ENCODE measurements at regions not wholly inside any gene's neighbourhood (a gene's known extent, or its start where the extent isn't known, plus 50 kb on each side); places are given as distances from the start of the nearest gene placed in this dataset.

- no peaks in the 10 kb centered on the region for H3K9me3 ChIP-seq (ENCODE audit: control insufficient read depth, low read length)
Measured at GRCh38 chr1:199553104-199553503, 474.4 kb upstream of the NR5A2 start.

DNA sequence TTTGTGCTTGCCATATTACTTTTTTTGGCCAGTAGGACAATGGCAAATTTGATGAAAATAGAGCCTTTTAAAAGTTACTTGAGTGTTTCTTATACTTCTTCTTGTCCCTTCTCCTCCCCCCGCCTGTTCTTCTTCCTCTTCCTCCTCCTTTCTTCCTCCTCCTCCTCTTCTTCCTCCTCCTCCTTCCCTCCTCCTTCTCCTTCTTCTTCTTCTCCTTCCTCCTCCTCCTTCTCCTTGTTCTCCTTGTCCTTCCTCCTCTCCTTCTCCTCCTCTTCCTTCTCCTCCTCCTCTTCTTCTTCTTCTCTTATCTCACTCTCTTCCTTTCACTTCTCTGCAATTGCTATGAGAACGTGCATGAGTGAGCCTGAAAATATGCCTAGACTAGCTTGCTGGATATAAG lies 466.2 kb upstream of the NR5A2 start:
- Histone ChIP-seq H2BK15ac (ENCODE audit: low read depth, poor library complexity, severe bottlenecking) (no peak overlapping the region), H2AK5ac (ENCODE audit: low read length, severe bottlenecking) (no peak overlapping the region), H3K23ac (ENCODE audit: low read length in 2 of 2) (no peak overlapping the region), H3K27me3 (ENCODE audit: control insufficient read depth in 1 of 2, insufficient read depth in 1 of 2, low read length in 2 of 2) (no peaks in the 10 kb centered on the region), H4K91ac (ENCODE audit: low read length) (no peak overlapping the region), H2BK12ac (ENCODE audit: low read length in 2 of 2) (no peak overlapping the region), H3K4ac (ENCODE audit: low read depth in 1 of 2, low read length in 2 of 2) (no peak overlapping the region), H3K4me1 (ENCODE audit: control insufficient read depth, insufficient read depth, low read depth, low read length) (no peaks in the 10 kb centered on the region), H3K18ac (ENCODE audit: low read depth in 1 of 2, low read length in 2 of 2) (no peak overlapping the region), H3K9me3 (ENCODE audit: control insufficient read depth, low read length) (no peaks in the 10 kb centered on the region), H3K14ac (ENCODE audit: low read length in 2 of 2) (no peak overlapping the region), H3K9ac (ENCODE audit: low read length) (no peak overlapping the region), H3K36me3 (ENCODE audit: control insufficient read depth in 1 of 2, insufficient read depth in 2 of 2, low read depth in 1 of 2, low read length in 2 of 2) (no peaks in the 10 kb centered on the region), H4K8ac (ENCODE audit: low read length) (no peak overlapping the region), H3K27ac (ENCODE audit: low read length, poor library complexity, severe bottlenecking) (no peak overlapping the region), H3K79me1 (replicated peaks; ENCODE audit: low read length, poor library complexity, severe bottlenecking) (no peaks in the 10 kb centered on the region), H2AFZ (ENCODE audit: low read depth, low read length) (no peak overlapping the region), H2BK120ac (ENCODE audit: low read depth, low read length) (no peak overlapping the region), H3K4me3 (ENCODE audit: insufficient read depth in 1 of 2, low read depth in 1 of 2, low read length in 2 of 2) (no peak overlapping the region), H2BK5ac (ENCODE audit: low read depth, low read length, poor library complexity, severe bottlenecking) (no peak overlapping the region), H3K4me2 (ENCODE audit: low read length, poor library complexity, severe bottlenecking) (no peak overlapping the region)
- whole genome bisulfite sequencing, result 45% methylated on average over 2 of the region's 2 CpGs
- DNase-seq, result no peak

More at GRCh38 chr1:199553104-199553503, 474.4 kb upstream of the NR5A2 start:
- Histone ChIP-seq H2BK12ac (ENCODE audit: low read length in 2 of 2) (no peak overlapping the region), H3K4me1 (ENCODE audit: control insufficient read depth, insufficient read depth, low read depth, low read length) (no peaks in the 10 kb centered on the region), H2BK5ac (ENCODE audit: low read depth, low read length, poor library complexity, severe bottlenecking) (no peak overlapping the region), H2AFZ (ENCODE audit: low read depth, low read length) (no peak overlapping the region), H2BK120ac (ENCODE audit: low read depth, low read length) (no peak overlapping the region), H3K79me1 (replicated peaks; ENCODE audit: low read length, poor library complexity, severe bottlenecking) (no peaks in the 10 kb centered on the region), H3K4me3 (ENCODE audit: insufficient read depth in 1 of 2, low read depth in 1 of 2, low read length in 2 of 2) (no peak overlapping the region), H2AK5ac (ENCODE audit: low read length, severe bottlenecking) (no peak overlapping the region), H4K91ac (ENCODE audit: low read length) (no peak overlapping the region), H3K4me2 (ENCODE audit: low read length, poor library complexity, severe bottlenecking) (no peak overlapping the region), H3K9ac (ENCODE audit: low read length) (no peak overlapping the region), H3K4ac (ENCODE audit: low read depth in 1 of 2, low read length in 2 of 2) (no peak overlapping the region), H3K27me3 (ENCODE audit: control insufficient read depth in 1 of 2, insufficient read depth in 1 of 2, low read length in 2 of 2) (no peaks in the 10 kb centered on the region), H2BK15ac (ENCODE audit: low read depth, poor library complexity, severe bottlenecking) (no peak overlapping the region), H3K23ac (ENCODE audit: low read length in 2 of 2) (no peak overlapping the region), H3K27ac (ENCODE audit: low read length, poor library complexity, severe bottlenecking) (no peak overlapping the region), H4K8ac (ENCODE audit: low read length) (no peak overlapping the region), H3K14ac (ENCODE audit: low read length in 2 of 2) (no peak overlapping the region), H3K36me3 (ENCODE audit: control insufficient read depth in 1 of 2, insufficient read depth in 2 of 2, low read depth in 1 of 2, low read length in 2 of 2) (no peaks in the 10 kb centered on the region), H3K18ac (ENCODE audit: low read depth in 1 of 2, low read length in 2 of 2) (no peak overlapping the region)
- DNase-seq, result no peak
- no CpG with 5 or more reads among the region's 1 CpG for WGBS

GRCh38 chr1:199573047-199573446 lies 454.5 kb upstream of the NR5A2 start:
- Histone ChIP-seq H2BK5ac (ENCODE audit: low read depth, low read length, poor library complexity, severe bottlenecking) (no peak overlapping the region), H2BK12ac (ENCODE audit: low read length in 2 of 2) (no peak overlapping the region), H4K91ac (ENCODE audit: low read length) (no peak overlapping the region), H3K27me3 (ENCODE audit: control insufficient read depth in 1 of 2, insufficient read depth in 1 of 2, low read length in 2 of 2) (no peaks in the 10 kb centered on the region), H3K27ac (ENCODE audit: low read length, poor library complexity, severe bottlenecking) (no peak overlapping the region), H3K36me3 (ENCODE audit: control insufficient read depth in 1 of 2, insufficient read depth in 2 of 2, low read depth in 1 of 2, low read length in 2 of 2) (no peaks in the 10 kb centered on the region), H3K23ac (ENCODE audit: low read length in 2 of 2) (no peak overlapping the region), H3K9ac (ENCODE audit: low read length) (no peak overlapping the region), H3K14ac (ENCODE audit: low read length in 2 of 2) (no peak overlapping the region), H3K4ac (ENCODE audit: low read depth in 1 of 2, low read length in 2 of 2) (no peak overlapping the region), H2AFZ (ENCODE audit: low read depth, low read length) (no peak overlapping the region), H3K4me2 (ENCODE audit: low read length, poor library complexity, severe bottlenecking) (no peak overlapping the region), H3K18ac (ENCODE audit: low read depth in 1 of 2, low read length in 2 of 2) (no peak overlapping the region), H3K9me3 (ENCODE audit: control insufficient read depth, low read length) (no peaks in the 10 kb centered on the region), H3K79me1 (replicated peaks; ENCODE audit: low read length, poor library complexity, severe bottlenecking) (no peaks in the 10 kb centered on the region), H3K4me3 (ENCODE audit: insufficient read depth in 1 of 2, low read depth in 1 of 2, low read length in 2 of 2) (no peak overlapping the region), H2AK5ac (ENCODE audit: low read length, severe bottlenecking) (no peak overlapping the region), H3K4me1 (ENCODE audit: control insufficient read depth, insufficient read depth, low read depth, low read length) (no peaks in the 10 kb centered on the region), H4K8ac (ENCODE audit: low read length) (no peak overlapping the region), H2BK15ac (ENCODE audit: low read depth, poor library complexity, severe bottlenecking) (no peak overlapping the region), H2BK120ac (ENCODE audit: low read depth, low read length) (no peak overlapping the region)
- no peak for DNase-seq
- WGBS, result 38% methylated on average over 2 of the region's 5 CpGs

DNA sequence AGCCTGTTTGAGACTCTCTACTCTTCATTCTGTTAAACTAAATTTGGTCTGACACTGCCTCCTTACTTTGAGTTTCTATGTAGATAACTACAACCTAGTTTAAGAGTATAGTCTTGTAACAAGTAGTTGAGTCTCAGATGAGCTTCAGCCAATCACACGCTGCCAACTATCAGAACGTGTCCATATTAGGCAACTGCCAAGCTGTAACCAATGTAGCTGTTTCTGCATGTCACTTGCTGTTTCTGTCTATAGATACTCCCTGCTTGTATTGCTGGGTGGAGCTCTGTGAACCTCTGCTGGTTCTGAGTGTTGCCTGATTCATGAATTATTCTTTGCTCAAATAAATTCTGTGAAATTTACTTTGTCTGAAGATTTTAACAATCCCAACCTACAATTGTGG lies 452.6 kb upstream of the NR5A2 start:
- Histone ChIP-seq H3K36me3 (ENCODE audit: control insufficient read depth in 1 of 2, insufficient read depth in 2 of 2, low read depth in 1 of 2, low read length in 2 of 2) (no peaks in the 10 kb centered on the region), H3K14ac (ENCODE audit: low read length in 2 of 2) (no peak overlapping the region), H2AK5ac (ENCODE audit: low read length, severe bottlenecking) (no peak overlapping the region), H3K4me1 (ENCODE audit: control insufficient read depth, insufficient read depth, low read depth, low read length) (no peaks in the 10 kb centered on the region), H3K9me3 (ENCODE audit: control insufficient read depth, low read length) (no peaks in the 10 kb centered on the region), H3K4me3 (ENCODE audit: insufficient read depth in 1 of 2, low read depth in 1 of 2, low read length in 2 of 2) (no peak overlapping the region), H3K9ac (ENCODE audit: low read length) (no peak overlapping the region), H2BK120ac (ENCODE audit: low read depth, low read length) (no peak overlapping the region), H2BK15ac (ENCODE audit: low read depth, poor library complexity, severe bottlenecking) (no peak overlapping the region), H3K23ac (ENCODE audit: low read length in 2 of 2) (no peak overlapping the region), H2BK5ac (ENCODE audit: low read depth, low read length, poor library complexity, severe bottlenecking) (no peak overlapping the region), H3K18ac (ENCODE audit: low read depth in 1 of 2, low read length in 2 of 2) (no peak overlapping the region), H2AFZ (ENCODE audit: low read depth, low read length) (no peak overlapping the region), H3K4me2 (ENCODE audit: low read length, poor library complexity, severe bottlenecking) (no peak overlapping the region), H3K79me1 (replicated peaks; ENCODE audit: low read length, poor library complexity, severe bottlenecking) (no peaks in the 10 kb centered on the region), H4K91ac (ENCODE audit: low read length) (no peak overlapping the region), H3K27ac (ENCODE audit: low read length, poor library complexity, severe bottlenecking) (no peak overlapping the region), H3K27me3 (ENCODE audit: control insufficient read depth in 1 of 2, insufficient read depth in 1 of 2, low read length in 2 of 2) (no peaks in the 10 kb centered on the region), H2BK12ac (ENCODE audit: low read length in 2 of 2) (no peak overlapping the region), H4K8ac (ENCODE audit: low read length) (no peak overlapping the region), H3K4ac (ENCODE audit: low read depth in 1 of 2, low read length in 2 of 2) (no peak overlapping the region)
- WGBS, result 85% methylated on average over 2 of the region's 2 CpGs
- DNase-seq, result no peak

Measured in mesenchymal stem cell (in vitro differentiated cells and primary cell).